ENCODE measurements at regions not wholly inside any gene's neighbourhood (a gene's known extent, or its start where the extent isn't known, plus 50 kb on each side); places are given as distances from the start of the nearest gene placed in this dataset.
"Not testable (repeated sequence)": the region's sequence is repeated elsewhere in the genome, so short reads cannot be mapped to it uniquely, and the experiment has no call there.

DNA sequence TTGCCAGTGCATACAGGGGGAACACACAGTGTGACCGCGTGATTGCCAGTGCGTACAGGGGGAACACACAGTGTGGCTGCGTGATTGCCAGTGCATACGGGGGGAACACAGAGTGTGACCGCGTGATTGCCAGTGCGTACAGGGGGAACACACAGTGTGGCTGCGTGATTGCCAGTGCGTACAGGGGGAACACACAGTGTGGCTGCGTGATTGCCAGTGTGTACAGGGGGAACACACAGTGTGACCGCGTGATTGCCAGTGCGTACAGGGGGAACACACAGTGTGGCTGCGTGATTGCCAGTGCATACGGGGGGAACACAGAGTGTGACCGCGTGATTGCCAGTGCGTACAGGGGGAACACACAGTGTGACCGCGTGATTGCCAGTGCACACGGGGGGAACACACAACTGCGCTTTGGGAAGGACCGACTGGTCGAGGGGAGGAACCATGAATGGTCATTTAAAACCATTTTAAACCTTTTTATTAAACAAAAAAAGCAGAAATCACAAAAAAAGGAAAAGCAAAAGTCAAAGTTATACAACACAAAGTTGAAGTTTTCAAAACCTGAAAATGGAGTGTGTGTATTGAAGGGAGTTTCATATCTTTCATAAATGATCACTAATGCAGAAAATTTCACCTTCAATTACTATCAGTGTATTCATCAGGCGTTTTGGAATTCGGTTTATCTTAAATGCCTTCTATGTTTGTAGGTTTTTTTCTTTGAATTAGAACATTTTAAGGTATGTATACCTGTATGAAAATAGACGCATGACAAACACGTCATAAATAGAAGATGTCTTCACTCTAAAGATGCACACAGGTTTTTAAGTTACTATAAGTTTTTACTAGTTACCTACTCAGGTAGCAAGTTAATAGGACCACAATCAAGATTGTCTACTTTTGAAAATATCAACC, 141.0 kb downstream of the RTP5 start:
- H3K4me2 ChIP-seq (ENCODE audit: low read length); POLR2A ChIA-PET; BruUV-seq (replicated peaks); H3K36me3 ChIP-seq (ENCODE audit: insufficient read depth, low read length); H3K27ac ChIP-seq (ENCODE audit: low read depth, low read length, poor library complexity, severe bottlenecking); H3K79me2 ChIP-seq (ENCODE audit: insufficient read depth, low read depth, low read length); H4K20me1 ChIP-seq (ENCODE audit: insufficient read depth, low read length); H3K4me1 ChIP-seq (ENCODE audit: insufficient read depth, low read length, poor library complexity, severe bottlenecking); H2AFZ ChIP-seq (ENCODE audit: low read length); H3K9me2 ChIP-seq (ENCODE audit: insufficient read depth, low read length); DNase-seq (ENCODE audit: low spot score); H3K4me3 ChIP-seq (ENCODE audit: low read depth, low read length, poor library complexity, severe bottlenecking); intact Hi-C loops (cut with micrococcal nuclease; ENCODE audit: unreplicated experiment); CTCF ChIA-PET (ENCODE audit: unreplicated experiment); H3K9me3 ChIP-seq (ENCODE audit: low read length): not testable (repeated sequence)

DNA sequence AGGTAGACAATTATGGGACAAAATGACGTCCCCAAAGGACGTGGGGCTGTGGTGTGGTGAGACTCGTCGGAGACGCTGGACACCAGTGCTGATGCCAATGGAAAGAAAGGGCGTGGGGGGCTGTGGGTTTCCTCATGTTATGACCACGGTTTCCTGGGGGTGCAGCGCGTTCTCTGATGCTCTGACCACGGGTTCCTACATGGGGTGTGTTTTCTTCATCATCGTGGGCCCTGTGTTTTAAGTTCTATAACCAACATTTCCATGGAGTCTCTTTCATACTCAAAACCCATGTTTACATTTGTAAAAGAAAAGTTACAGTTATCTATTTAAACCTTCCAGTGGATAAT, 141.6 kb downstream of the RTP5 start:
- Histone ChIP-seq H3K36me3 (ENCODE audit: insufficient read depth, low read length) (no peaks in the 10 kb centered on the region), H3K4me3 (ENCODE audit: low read depth, low read length, poor library complexity, severe bottlenecking) (no peak overlapping the region), H3K27ac (ENCODE audit: low read depth, low read length, poor library complexity, severe bottlenecking) (no peak overlapping the region), H3K9me2 (ENCODE audit: insufficient read depth, low read length) (no peaks in the 10 kb centered on the region), H3K4me2 (ENCODE audit: low read length) (no peak overlapping the region), H4K20me1 (ENCODE audit: insufficient read depth, low read length) (no peaks in the 10 kb centered on the region), H2AFZ (ENCODE audit: low read length) (no peak overlapping the region), H3K79me2 (ENCODE audit: insufficient read depth, low read depth, low read length) (no peaks in the 10 kb centered on the region), H3K9me3 (ENCODE audit: low read length) (peaks cover 5% of the 10 kb centered on the region), H3K4me1 (ENCODE audit: insufficient read depth, low read length, poor library complexity, severe bottlenecking) (no peaks in the 10 kb centered on the region)
- no peak for TF ChIP-seq EZH2phosphoT487 (IDR thresholded peaks at IDR 0.05; ENCODE audit: borderline replicate concordance, low read depth, low read length)
- TF ChIP-seq, protein P1, sequence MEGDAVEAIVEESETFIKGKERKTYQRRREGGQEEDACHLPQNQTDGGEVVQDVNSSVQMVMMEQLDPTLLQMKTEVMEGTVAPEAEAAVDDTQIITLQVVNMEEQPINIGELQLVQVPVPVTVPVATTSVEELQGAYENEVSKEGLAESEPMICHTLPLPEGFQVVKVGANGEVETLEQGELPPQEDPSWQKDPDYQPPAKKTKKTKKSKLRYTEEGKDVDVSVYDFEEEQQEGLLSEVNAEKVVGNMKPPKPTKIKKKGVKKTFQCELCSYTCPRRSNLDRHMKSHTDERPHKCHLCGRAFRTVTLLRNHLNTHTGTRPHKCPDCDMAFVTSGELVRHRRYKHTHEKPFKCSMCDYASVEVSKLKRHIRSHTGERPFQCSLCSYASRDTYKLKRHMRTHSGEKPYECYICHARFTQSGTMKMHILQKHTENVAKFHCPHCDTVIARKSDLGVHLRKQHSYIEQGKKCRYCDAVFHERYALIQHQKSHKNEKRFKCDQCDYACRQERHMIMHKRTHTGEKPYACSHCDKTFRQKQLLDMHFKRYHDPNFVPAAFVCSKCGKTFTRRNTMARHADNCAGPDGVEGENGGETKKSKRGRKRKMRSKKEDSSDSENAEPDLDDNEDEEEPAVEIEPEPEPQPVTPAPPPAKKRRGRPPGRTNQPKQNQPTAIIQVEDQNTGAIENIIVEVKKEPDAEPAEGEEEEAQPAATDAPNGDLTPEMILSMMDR (conservative IDR thresholded peaks at IDR 0.05; ENCODE audit: low read length), result no peak
- POLR2A ChIA-PET, result no interaction called here
- CTCF ChIA-PET (ENCODE audit: unreplicated experiment), result no interaction called here
- intact Hi-C loops (cut with micrococcal nuclease; ENCODE audit: unreplicated experiment), result no loop called here
- no TSS peak for BruUV-seq (replicated peaks)
- DNase-seq (ENCODE audit: low spot score), result no peak

DNA sequence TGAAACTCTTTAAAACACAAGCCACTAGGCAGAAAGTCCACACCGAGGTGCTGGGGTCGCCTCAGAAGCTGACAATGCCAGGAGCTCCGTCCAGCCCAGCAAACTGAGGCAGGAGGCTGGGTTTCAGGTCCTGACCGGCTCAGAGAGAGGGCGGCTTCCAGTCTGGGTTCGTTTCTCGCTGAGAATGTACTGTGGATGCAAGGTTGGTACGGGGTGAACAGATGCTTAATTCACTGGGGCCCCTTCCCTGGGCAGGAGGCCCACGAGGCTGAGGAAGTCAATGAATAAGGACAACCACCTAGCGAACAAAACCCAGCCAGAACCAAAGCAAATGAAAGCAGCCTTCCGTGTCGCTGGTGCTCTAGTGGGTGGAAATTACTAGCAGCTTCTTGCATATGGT, 142.0 kb downstream of the RTP5 start:
- Histone ChIP-seq H3K9me2 (ENCODE audit: insufficient read depth, low read length) (no peaks in the 10 kb centered on the region), H3K79me2 (ENCODE audit: insufficient read depth, low read depth, low read length) (no peaks in the 10 kb centered on the region), H3K4me3 (ENCODE audit: low read depth, low read length, poor library complexity, severe bottlenecking) (no peak overlapping the region), H3K4me1 (ENCODE audit: insufficient read depth, low read length, poor library complexity, severe bottlenecking) (no peaks in the 10 kb centered on the region), H3K27ac (ENCODE audit: low read depth, low read length, poor library complexity, severe bottlenecking) (no peak overlapping the region), H3K9me3 (ENCODE audit: low read length) (peaks cover 5% of the 10 kb centered on the region), H3K36me3 (ENCODE audit: insufficient read depth, low read length) (no peaks in the 10 kb centered on the region), H2AFZ (ENCODE audit: low read length) (no peak overlapping the region), H4K20me1 (ENCODE audit: insufficient read depth, low read length) (no peaks in the 10 kb centered on the region), H3K4me2 (ENCODE audit: low read length) (no peak overlapping the region)
- POLR2A ChIA-PET, result no interaction called here
- no peak for TF ChIP-seq EZH2phosphoT487 (IDR thresholded peaks at IDR 0.05; ENCODE audit: borderline replicate concordance, low read depth, low read length)
- TF ChIP-seq, protein P1 (conservative IDR thresholded peaks at IDR 0.05; ENCODE audit: low read length), result no peak
- no peak for DNase-seq (ENCODE audit: low spot score)
- intact Hi-C loops (cut with micrococcal nuclease; ENCODE audit: unreplicated experiment), result no loop called here
- CTCF ChIA-PET (ENCODE audit: unreplicated experiment), result no interaction called here
- no TSS peak for BruUV-seq (replicated peaks)
